ENCODE measurements at regions not wholly inside any gene's neighbourhood (a gene's known extent, or its start where the extent isn't known, plus 50 kb on each side); places are given as distances from the start of the nearest gene placed in this dataset.

DNA sequence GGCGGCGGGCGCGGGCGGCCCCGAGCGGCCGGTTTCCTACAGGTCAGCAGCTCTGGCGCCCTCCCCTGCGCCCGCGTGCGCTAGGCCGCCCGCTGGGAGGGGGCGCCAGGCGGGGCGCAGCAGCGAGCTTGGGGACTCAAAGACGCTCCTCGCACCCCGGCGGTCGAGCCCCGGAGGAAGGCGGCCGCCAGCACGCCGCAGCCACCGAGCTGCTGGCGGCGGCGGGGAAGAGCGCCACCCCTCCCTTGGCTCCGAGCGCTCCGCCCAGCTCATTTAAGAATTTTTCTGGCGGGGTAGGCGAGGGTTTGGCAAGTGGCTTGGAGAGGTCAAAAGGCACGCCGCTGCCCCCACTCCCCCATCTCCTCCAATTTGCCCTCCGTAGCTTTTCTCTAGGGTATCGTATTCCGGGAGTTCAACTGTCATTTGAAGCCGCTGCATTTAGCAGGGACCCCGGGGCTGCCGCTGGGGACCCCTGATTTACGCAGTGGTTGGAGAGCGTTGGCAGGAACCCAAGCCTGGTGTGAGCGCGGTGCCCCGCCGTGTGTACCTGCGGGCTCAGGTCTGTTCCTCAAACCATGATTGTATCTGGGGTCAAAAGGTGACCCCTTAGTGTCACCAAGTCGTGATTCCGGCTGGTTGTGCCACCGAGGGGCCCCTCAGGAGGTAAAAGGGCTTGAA is 59.5 kb upstream of the GSE1 start (continued):
- TF ChIP-seq SP4 (CRISPR knock-in tag; IDR thresholded peaks at IDR 0.05) (peak; percentile 77), RORA (CRISPR knock-in tag; IDR thresholded peaks at IDR 0.05) (no peak), SP140L (CRISPR knock-in tag; IDR thresholded peaks at IDR 0.05; ENCODE audit: borderline replicate concordance) (no peak), EP300 (IDR thresholded peaks at IDR 0.05; ENCODE audit: low read depth in 2 of 2, low read length in 2 of 2) (no peak), EP300 (CRISPR knock-in tag; IDR thresholded peaks at IDR 0.05; ENCODE audit: borderline replicate concordance) (no peak), ZNF878 (CRISPR knock-in tag; IDR thresholded peaks at IDR 0.05) (no peak), CEBPG (CRISPR knock-in tag; IDR thresholded peaks at IDR 0.05) (no peak; the same call in 1 of the 2 replicates), ZNF879 (CRISPR knock-in tag; IDR thresholded peaks at IDR 0.05) (no peak), ZNF138 (CRISPR knock-in tag; IDR thresholded peaks at IDR 0.05; ENCODE audit: low read depth) (0 out of 2 replicates have a peak, but pooled peaks have one; percentile 72), MEIS2 (CRISPR knock-in tag; IDR thresholded peaks at IDR 0.05) (peak; percentile 5; the same call in 1 of the 2 replicates), GATA4 (IDR thresholded peaks at IDR 0.05; ENCODE audit: borderline replicate concordance, low read depth) (no peak), SUZ12 (IDR thresholded peaks at IDR 0.05; ENCODE audit: low read depth, low read length) (no peak), ZNF816 (CRISPR knock-in tag; IDR thresholded peaks at IDR 0.05; ENCODE audit: borderline replicate concordance) (peak; percentile 87; the same call in 1 of the 2 replicates), ZNF605 (CRISPR knock-in tag; IDR thresholded peaks at IDR 0.05) (no peak), REXO4 (CRISPR knock-in tag; IDR thresholded peaks at IDR 0.05; ENCODE audit: borderline replicate concordance) (no peak), ZNF746 (CRISPR knock-in tag; IDR thresholded peaks at IDR 0.05) (peak; percentile 89), KAT2B (IDR thresholded peaks at IDR 0.05; ENCODE audit: borderline replicate concordance, low read depth, low read length) (no peak), PCBP1 (IDR thresholded peaks at IDR 0.05; ENCODE audit: borderline replicate concordance, low read depth, low read length) (0 out of 2 replicates have a peak, but pooled peaks have one; percentile 8), PITX1 (CRISPR knock-in tag; IDR thresholded peaks at IDR 0.05) (no peak), KDM5A (IDR thresholded peaks at IDR 0.05; ENCODE audit: borderline replicate concordance, low read length) (no peak), HDAC6 (IDR thresholded peaks at IDR 0.05; ENCODE audit: low read depth, low read length) (peak; percentile 57; the same call in 1 of the 2 replicates), TBX3 (IDR thresholded peaks at IDR 0.05; ENCODE audit: borderline replicate concordance) (no peak)
- TF ChIP-seq, protein P1, sequence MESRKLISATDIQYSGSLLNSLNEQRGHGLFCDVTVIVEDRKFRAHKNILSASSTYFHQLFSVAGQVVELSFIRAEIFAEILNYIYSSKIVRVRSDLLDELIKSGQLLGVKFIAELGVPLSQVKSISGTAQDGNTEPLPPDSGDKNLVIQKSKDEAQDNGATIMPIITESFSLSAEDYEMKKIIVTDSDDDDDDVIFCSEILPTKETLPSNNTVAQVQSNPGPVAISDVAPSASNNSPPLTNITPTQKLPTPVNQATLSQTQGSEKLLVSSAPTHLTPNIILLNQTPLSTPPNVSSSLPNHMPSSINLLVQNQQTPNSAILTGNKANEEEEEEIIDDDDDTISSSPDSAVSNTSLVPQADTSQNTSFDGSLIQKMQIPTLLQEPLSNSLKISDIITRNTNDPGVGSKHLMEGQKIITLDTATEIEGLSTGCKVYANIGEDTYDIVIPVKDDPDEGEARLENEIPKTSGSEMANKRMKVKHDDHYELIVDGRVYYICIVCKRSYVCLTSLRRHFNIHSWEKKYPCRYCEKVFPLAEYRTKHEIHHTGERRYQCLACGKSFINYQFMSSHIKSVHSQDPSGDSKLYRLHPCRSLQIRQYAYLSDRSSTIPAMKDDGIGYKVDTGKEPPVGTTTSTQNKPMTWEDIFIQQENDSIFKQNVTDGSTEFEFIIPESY (CRISPR knock-in tag; IDR thresholded peaks at IDR 0.05), result no peak
- TF ChIP-seq, protein P2, sequence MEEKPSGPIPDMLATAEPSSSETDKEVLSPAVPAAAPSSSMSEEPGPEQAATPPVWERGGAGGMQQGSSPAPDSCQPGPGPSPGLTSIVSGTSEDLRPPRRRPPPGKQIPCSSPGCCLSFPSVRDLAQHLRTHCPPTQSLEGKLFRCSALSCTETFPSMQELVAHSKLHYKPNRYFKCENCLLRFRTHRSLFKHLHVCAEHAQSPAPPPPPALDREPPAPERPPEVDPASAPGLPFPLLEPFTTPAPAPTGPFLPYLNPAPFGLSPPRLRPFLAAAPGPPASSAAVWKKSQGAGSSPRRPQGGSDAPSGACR (CRISPR knock-in tag; IDR thresholded peaks at IDR 0.05), result no peak
- TF ChIP-seq, protein P3, sequence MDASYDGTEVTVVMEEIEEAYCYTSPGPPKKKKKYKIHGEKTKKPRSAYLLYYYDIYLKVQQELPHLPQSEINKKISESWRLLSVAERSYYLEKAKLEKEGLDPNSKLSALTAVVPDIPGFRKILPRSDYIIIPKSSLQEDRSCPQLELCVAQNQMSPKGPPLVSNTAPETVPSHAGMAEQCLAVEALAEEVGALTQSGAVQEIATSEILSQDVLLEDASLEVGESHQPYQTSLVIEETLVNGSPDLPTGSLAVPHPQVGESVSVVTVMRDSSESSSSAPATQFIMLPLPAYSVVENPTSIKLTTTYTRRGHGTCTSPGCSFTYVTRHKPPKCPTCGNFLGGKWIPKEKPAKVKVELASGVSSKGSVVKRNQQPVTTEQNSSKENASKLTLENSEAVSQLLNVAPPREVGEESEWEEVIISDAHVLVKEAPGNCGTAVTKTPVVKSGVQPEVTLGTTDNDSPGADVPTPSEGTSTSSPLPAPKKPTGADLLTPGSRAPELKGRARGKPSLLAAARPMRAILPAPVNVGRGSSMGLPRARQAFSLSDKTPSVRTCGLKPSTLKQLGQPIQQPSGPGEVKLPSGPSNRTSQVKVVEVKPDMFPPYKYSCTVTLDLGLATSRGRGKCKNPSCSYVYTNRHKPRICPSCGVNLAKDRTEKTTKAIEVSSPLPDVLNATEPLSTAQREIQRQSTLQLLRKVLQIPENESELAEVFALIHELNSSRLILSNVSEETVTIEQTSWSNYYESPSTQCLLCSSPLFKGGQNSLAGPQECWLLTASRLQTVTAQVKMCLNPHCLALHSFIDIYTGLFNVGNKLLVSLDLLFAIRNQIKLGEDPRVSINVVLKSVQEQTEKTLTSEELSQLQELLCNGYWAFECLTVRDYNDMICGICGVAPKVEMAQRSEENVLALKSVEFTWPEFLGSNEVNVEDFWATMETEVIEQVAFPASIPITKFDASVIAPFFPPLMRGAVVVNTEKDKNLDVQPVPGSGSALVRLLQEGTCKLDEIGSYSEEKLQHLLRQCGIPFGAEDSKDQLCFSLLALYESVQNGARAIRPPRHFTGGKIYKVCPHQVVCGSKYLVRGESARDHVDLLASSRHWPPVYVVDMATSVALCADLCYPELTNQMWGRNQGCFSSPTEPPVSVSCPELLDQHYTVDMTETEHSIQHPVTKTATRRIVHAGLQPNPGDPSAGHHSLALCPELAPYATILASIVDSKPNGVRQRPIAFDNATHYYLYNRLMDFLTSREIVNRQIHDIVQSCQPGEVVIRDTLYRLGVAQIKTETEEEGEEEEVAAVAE (CRISPR knock-in tag; IDR thresholded peaks at IDR 0.05; ENCODE audit: borderline replicate concordance), result no peak
